GM12864 (cell line): ENCODE measurements at regions not wholly inside any gene's neighbourhood (a gene's known extent, or its start where the extent isn't known, plus 50 kb on each side); places are given as distances from the start of the nearest gene placed in this dataset.

Source experiments
- DNase-seq: peaks from one replicate; pipeline ENCODE4 v3.0.0-alpha.2; 2011; ENCODE audit warnings: low read depth
- H3K4me3 ChIP-seq: 2 replicates; pipeline ENCODE4 v1.5.1; 2011; ENCODE audit warnings: mild to moderate bottlenecking, low read depth, low read length, control low read depth
- TF ChIP-seq, protein P1 (sequence below): IDR thresholded peaks from 2 replicates; pipeline ENCODE4 v1.5.1; 2011; ENCODE audit warnings: low read depth, mild to moderate bottlenecking, moderate library complexity, low read length, control low read depth, inconsistent platforms; ENCODE audit errors: missing control alignments

DNA sequence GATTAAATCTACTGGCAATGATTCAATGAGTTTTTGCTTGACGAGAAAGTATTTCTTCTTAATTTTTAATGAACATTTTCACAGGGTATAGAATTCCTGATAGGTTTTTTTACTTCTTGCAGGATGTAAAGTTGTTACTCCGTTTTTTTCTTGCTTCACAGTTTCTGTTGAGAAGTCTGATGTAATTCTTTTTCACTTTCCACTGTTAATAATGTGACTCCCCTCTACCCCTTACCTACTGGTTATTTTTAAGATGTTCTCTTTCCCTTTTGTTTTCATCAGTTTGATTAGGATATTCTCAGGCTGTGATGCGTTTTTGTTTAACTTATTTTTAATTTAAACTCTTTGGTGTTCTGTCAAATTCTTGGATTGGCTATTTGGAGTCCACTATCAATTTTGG, 933.9 kb upstream of the PIK3C3 start:
- no peak overlapping the region for H3K4me3 ChIP-seq
- DNase-seq, result no peak
- TF ChIP-seq, protein P1, sequence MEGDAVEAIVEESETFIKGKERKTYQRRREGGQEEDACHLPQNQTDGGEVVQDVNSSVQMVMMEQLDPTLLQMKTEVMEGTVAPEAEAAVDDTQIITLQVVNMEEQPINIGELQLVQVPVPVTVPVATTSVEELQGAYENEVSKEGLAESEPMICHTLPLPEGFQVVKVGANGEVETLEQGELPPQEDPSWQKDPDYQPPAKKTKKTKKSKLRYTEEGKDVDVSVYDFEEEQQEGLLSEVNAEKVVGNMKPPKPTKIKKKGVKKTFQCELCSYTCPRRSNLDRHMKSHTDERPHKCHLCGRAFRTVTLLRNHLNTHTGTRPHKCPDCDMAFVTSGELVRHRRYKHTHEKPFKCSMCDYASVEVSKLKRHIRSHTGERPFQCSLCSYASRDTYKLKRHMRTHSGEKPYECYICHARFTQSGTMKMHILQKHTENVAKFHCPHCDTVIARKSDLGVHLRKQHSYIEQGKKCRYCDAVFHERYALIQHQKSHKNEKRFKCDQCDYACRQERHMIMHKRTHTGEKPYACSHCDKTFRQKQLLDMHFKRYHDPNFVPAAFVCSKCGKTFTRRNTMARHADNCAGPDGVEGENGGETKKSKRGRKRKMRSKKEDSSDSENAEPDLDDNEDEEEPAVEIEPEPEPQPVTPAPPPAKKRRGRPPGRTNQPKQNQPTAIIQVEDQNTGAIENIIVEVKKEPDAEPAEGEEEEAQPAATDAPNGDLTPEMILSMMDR, result no peak

DNA sequence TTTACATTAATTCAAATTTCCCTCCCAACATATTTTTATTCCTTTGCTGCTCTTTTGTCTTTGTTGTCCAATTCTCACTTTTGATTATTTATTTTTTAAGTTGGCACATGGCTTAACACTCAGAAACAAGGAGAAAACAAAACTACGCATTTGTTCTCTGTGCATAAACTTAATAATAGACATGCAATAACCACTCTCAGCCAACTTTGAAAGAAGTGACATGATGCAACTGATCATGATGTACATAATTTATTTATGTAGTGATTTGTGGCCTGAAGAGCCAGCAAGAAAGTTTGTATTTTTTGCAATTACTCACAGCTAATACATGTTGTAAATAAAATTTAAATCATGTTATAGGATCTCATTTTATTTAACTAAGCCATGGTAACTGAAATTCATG, 942.8 kb upstream of the PIK3C3 start:
- TF ChIP-seq, protein P1, result no peak
- H3K4me3 ChIP-seq, result no peak overlapping the region
- no peak for DNase-seq

DNA sequence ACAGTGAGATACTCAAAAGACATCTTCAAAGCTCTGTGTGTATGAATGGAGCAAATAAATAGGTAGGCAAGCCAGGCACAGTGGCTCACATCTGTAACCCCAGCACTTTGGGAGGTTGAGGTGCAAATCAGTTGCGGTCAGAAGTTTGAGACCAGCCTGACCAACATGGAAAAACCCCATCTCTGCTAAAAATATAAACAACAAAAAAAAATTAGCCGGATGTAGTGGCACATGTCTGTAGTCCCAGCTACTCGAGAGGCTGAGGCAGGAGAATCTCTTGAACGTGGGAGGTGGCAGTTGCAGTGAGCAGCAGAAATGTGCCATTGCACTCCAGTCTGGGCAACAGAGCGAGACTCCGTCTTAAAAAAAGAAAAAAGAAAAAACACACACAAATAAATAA, 945.1 kb upstream of the PIK3C3 start:
- no peak overlapping the region for H3K4me3 ChIP-seq
- DNase-seq, result no peak
- TF ChIP-seq, protein P1, result no peak

DNA sequence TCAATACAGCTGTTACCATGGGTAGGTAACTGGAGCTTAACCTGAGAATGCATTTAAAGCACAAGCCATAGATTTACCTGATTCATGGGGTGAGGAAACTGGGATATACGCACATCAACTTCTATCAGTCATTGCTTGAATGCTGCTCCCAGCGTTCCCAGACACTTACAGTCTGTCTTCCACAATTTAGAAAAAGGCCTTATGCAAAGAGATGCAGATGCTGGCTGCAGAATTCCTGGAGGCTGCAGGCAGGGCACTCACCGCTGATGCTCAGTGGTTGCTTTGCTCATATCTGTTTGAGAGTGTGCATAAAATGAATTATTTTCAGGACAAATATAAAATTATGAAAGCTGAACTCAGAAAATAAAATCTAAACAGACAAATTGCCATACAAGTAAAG, 950.7 kb upstream of the PIK3C3 start:
- no peak for DNase-seq

DNA sequence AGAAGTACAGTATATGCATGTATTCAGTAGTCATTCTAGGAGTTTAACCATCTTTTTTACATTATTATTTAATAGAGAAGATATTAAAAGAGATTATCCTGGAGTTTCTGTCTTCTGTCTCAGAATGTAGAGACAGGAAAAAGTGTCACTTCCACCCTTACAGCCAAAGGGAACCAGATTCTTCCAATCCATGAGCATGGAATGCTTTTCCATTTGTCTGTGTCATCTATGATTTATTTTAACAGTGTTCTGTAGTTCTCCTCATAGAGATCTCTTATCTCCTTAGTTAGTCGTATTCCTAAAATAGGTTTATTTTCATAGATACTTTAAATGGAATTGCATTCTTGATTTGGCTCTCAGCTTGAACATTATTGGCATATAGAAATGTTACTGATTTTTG, 959.5 kb upstream of the PIK3C3 start:
- no peak overlapping the region for H3K4me3 ChIP-seq
- no peak for DNase-seq
- TF ChIP-seq, protein P1, result no peak

More for the DNA sequence above, 950.7 kb upstream of the PIK3C3 start:
- H3K4me3 ChIP-seq, result no peak overlapping the region
- TF ChIP-seq, protein P1, result no peak

DNA sequence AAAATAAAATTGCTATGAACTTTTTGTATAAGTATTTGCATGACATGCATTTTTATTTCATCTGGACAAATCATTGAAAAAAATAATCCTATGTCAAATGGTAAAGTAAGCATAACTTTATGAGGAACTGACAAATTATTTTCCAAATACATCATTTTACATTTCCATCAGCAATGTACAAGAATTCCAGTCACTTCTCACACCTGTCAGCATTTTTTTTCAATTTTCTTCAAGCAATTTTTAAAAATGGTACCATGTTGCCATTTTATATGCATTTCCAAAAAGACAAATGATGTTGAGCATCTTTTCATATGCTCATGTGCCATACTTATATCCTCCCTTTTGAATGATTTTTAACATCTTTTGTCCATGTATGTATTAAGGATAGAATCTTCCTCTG, 961.7 kb upstream of the PIK3C3 start:
- DNase-seq, result no peak
- H3K4me3 ChIP-seq, result no peak overlapping the region
- TF ChIP-seq, protein P1, result no peak

DNA sequence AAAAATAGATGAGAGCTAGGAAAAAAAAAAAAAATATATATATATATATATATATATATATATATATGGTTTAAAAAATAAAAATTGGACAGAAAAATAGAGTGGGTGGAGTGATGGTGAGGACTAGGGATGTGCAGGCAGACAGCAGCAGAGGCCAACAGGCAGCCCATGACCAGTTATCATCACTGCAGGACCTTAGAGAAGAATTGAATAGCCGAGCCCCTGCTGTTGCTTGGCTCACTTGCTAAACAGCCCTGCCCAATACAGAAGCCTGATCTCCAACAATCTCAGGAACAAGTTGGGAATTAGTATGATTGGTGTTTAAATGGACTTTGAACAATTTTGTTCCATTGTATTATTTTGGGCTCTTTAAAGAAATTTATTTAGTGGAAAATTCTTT, 967.5 kb upstream of the PIK3C3 start:
- H3K4me3 ChIP-seq, result no peak overlapping the region

More for the DNA sequence above, 967.5 kb upstream of the PIK3C3 start:
- TF ChIP-seq, protein P1, result no peak
- no peak for DNase-seq
